Stomach (tissue), 8 donors: ENCODE measurements at regions not wholly inside any gene's neighbourhood (a gene's known extent, or its start where the extent isn't known, plus 50 kb on each side); places are given as distances from the start of the nearest gene placed in this dataset.

Experiments
- DNase-seq, 2 donors: peaks; one replicate each; pipeline versions ENCODE4 v3.0.0 to v3.0.0-alpha.2; 2013 to 2019
- H3K27ac ChIP-seq, 5 donors: fragments of 200-600 bp in 4 of 5; sonication (generic) in 4 of 5; one replicate each; pipeline ENCODE4 v1.5.1; 2013 to 2019; ENCODE audit warnings: mild to moderate bottlenecking in 1 of 5, moderate library complexity in 1 of 5
- H3K27me3 ChIP-seq, 3 donors: fragments of 200-600 bp; sonication (generic); one replicate each; pipeline ENCODE4 v1.5.1; 2017 to 2019; ENCODE audit warnings: mixed run types in 1 of 3
- H3K36me3 ChIP-seq, 4 donors: fragments of 200-600 bp; sonication (generic); 1 replicate in 3 of 4; 2 replicates in 1 of 4; pipeline ENCODE4 v1.5.1; 2016 to 2019
- H3K4me1 ChIP-seq, 4 donors: fragments of 200-600 bp; sonication (generic); one replicate each; pipeline ENCODE4 v1.5.1; 2016 to 2019
- H3K4me3 ChIP-seq, 4 donors: fragments of 200-600 bp; sonication (generic) in 3 of 4; one replicate each; pipeline ENCODE4 v1.5.1; 2016 to 2019; ENCODE audit warnings: mild to moderate bottlenecking in 1 of 4
- H3K9me3 ChIP-seq, 4 donors: fragments of 200-600 bp; sonication (generic); one replicate each; pipeline ENCODE4 v1.5.1; 2016 to 2019
- EP300 ChIP-seq: sonication (generic); formaldehyde crosslinking; IDR thresholded peaks from one replicate; pipeline ENCODE4 v1.6.1; 2017; ENCODE audit warnings: antibody characterized with exemption
- POLR2A ChIP-seq, 4 donors: fragments of 450-650 bp; IDR thresholded peaks; one replicate each; pipeline ENCODE4 v1.6.1; 2016; ENCODE audit warnings: antibody characterized with exemption in 4 of 4, control low read depth in 2 of 4, mild to moderate bottlenecking in 1 of 4, moderate library complexity in 1 of 4
- POLR2AphosphoS5 ChIP-seq, 3 donors: sonication (generic); formaldehyde crosslinking; IDR thresholded peaks; one replicate each; pipeline ENCODE4 v1.6.1; 2016; ENCODE audit warnings: antibody characterized with exemption in 3 of 3
- WGBS, 5 donors: extraction: QIAGEN DNeasy Blood & Tissue Kit in 3 of 5; methylation state at CpG; one replicate each; pipeline versions ENCODE4 v1.1.5 to v1.1.7; 2013 to 2018; 5-methylcytosine and 5-hydroxymethylcytosine counted together
- intact Hi-C: fragments of 100-400 bp; cut with DNase I; formaldehyde crosslinking; loops from one replicate; pipeline ENCODE4 v1.15.1; 2023; ENCODE audit warnings: low total_unique reads
- TF ChIP-seq, protein P1 (sequence below), 7 experiments: fragments of 450-650 bp in 4 of 7; fragments of 200-600 bp in 3 of 7; sonication (generic) in 3 of 7; IDR thresholded peaks; one replicate each; pipeline ENCODE4 v1.5.1; 2016 to 2019; ENCODE audit warnings: antibody characterized with exemption in 7 of 7, control low read depth in 2 of 7, mild to moderate bottlenecking in 1 of 7
- donor health status: healthy with polysubstance abuse.
- donor health status: Bipolar disorder and iron deficiency.
- donor health status: healthy.

DNA sequence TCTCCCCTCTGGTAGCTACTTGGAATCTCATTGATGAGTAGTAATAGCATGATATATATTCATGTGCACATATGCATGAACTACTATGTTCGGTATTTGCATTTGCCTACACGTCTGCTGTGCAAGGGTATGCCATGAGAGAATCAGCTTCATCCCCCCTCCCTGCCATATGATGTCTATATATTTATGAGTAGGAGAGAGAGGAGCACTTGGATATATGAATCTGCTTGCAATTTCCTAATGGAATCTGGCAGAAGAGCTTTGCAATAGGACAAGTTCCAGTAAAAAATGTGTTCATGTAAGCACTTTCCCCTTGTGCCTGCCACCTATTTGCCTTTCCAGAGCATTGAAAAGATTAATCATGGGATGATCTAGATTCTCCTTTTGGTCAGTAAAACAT, 76.2 kb upstream of the BACH2 start:
- Histone ChIP-seq H3K27ac (no peak overlapping the region), H3K4me3 (no peak overlapping the region), H3K27me3 (no peaks in the 10 kb centered on the region), H3K36me3 (no peaks in the 10 kb centered on the region), H3K9me3 (no peaks in the 10 kb centered on the region), H3K4me1 (peaks cover 0 to 16% (median 8%) of the 10 kb centered on the region in 4 donors)
- no peak for TF ChIP-seq EP300
- WGBS, 5 donors = 72 to 96% (median 92%) methylated on average over 2 of the region's 2 CpGs
- intact Hi-C loops = no loop called here
- no peak for DNase-seq

DNA sequence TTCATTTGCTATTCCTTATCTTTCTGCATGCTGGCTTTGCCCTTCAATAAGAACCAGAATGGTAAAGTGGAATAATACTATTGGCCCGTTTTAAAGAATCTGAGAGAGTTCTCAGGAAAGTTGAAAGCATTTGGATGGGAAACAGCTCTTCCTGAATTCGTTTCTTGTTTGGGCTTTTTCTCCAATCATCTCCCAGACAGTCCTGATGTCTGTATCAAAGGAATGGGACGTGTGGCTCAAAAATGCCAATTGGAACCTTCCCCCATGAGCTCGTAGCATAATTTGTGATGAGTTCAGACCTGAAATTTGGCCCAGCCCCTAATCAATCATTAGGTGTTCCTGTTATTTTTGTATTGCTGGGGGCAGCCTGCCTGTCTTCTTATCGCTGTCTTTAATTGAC, 75.8 kb upstream of the BACH2 start:
- H3K9me3 ChIP-seq = no peaks in the 10 kb centered on the region
- DNase-seq = no peak
- TF ChIP-seq POLR2AphosphoS5 (IDR thresholded peaks at IDR 0.05) (no peak), EP300 (no peak), POLR2A (IDR thresholded peaks at IDR 0.05) (no peak)
- TF ChIP-seq, protein P1, sequence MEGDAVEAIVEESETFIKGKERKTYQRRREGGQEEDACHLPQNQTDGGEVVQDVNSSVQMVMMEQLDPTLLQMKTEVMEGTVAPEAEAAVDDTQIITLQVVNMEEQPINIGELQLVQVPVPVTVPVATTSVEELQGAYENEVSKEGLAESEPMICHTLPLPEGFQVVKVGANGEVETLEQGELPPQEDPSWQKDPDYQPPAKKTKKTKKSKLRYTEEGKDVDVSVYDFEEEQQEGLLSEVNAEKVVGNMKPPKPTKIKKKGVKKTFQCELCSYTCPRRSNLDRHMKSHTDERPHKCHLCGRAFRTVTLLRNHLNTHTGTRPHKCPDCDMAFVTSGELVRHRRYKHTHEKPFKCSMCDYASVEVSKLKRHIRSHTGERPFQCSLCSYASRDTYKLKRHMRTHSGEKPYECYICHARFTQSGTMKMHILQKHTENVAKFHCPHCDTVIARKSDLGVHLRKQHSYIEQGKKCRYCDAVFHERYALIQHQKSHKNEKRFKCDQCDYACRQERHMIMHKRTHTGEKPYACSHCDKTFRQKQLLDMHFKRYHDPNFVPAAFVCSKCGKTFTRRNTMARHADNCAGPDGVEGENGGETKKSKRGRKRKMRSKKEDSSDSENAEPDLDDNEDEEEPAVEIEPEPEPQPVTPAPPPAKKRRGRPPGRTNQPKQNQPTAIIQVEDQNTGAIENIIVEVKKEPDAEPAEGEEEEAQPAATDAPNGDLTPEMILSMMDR (IDR thresholded peaks at IDR 0.05) = no peak
- H3K4me3 ChIP-seq = no peak overlapping the region
- H3K27ac ChIP-seq = no peak overlapping the region
- H3K36me3 ChIP-seq = no peaks in the 10 kb centered on the region
- no peaks in the 10 kb centered on the region for H3K27me3 ChIP-seq
- WGBS, 5 donors = 80 to 85% (median 81%) methylated on average over 5 of the region's 5 CpGs
- H3K4me1 ChIP-seq = peaks cover 0 to 16% (median 8%) of the 10 kb centered on the region in 4 donors
- intact Hi-C loops = no loop called here

DNA sequence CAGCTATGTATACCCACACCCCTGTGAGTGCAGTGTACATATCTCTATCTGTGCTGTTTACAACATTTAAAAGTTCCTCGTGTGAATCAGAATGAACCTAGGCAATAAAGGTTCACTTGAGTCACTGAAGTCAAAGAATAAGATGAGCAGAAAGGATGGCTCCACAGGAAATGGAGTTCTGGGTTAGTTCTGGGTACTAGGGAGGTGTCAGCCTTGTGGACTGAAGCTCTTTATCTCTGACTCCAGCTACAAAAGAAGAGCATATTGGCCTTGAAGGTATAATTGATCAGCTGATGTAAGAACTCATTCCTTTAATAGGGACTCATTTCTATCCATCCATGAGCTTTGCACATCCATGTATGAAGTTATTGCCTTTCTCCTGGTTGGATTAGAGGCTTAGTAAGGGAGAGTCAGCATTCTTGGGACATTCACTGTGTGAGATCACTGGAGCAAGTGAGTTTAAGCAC, 73.9 kb upstream of the BACH2 start:
- no peak for DNase-seq
- Histone ChIP-seq H3K4me1 (peaks cover 0 to 16% (median 8%) of the 10 kb centered on the region in 4 donors), H3K9me3 (no peaks in the 10 kb centered on the region), H3K27me3 (no peaks in the 10 kb centered on the region), H3K36me3 (no peaks in the 10 kb centered on the region), H3K27ac (no peak overlapping the region), H3K4me3 (no peak overlapping the region)
- TF ChIP-seq POLR2AphosphoS5 (IDR thresholded peaks at IDR 0.05) = no peak
- TF ChIP-seq, protein P1 (IDR thresholded peaks at IDR 0.05) = no peak
- TF ChIP-seq EP300 = no peak
- no peak for TF ChIP-seq POLR2A (IDR thresholded peaks at IDR 0.05)
- WGBS, 5 donors = 21 to 50% (median 24%) methylated on average over 1 of the region's 1 CpG
- intact Hi-C loops = no loop called here

DNA sequence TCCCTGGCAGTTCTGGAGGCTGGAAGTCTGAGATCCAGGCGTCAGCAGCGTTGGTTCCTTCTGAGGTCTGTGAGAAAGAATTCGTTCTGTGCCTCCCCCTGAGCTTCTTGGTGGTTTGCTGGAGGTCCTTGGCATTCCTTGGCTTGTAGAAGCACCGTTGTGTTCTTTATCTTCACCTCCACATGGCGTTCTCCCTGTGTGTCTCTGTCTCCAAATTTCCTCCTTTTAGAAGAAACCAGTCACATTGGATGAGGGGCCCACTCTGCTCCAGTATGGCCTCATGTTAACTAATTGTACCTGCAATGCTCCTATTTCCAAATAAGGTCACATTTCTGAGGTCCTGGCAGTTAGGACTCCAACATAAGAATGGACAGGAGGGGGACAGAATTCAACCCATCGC, 73.0 kb upstream of the BACH2 start:
- TF ChIP-seq POLR2A (IDR thresholded peaks at IDR 0.05) = no peak
- no peak for TF ChIP-seq EP300
- TF ChIP-seq, protein P1 (IDR thresholded peaks at IDR 0.05) = no peak
- no peak for TF ChIP-seq POLR2AphosphoS5 (IDR thresholded peaks at IDR 0.05)
- intact Hi-C loops = no loop called here
- Histone ChIP-seq H3K4me1 (peaks cover 0 to 16% (median 8%) of the 10 kb centered on the region in 4 donors), H3K36me3 (no peaks in the 10 kb centered on the region), H3K27ac (peak overlapping the region in 4 of 5 donors; percentile 37 to 68 (median 52)), H3K9me3 (no peaks in the 10 kb centered on the region), H3K27me3 (no peaks in the 10 kb centered on the region), H3K4me3 (no peak overlapping the region)
- no peak for DNase-seq
- WGBS, 5 donors = 87 to 93% (median 93%) methylated on average over 6 of the region's 6 CpGs

DNA sequence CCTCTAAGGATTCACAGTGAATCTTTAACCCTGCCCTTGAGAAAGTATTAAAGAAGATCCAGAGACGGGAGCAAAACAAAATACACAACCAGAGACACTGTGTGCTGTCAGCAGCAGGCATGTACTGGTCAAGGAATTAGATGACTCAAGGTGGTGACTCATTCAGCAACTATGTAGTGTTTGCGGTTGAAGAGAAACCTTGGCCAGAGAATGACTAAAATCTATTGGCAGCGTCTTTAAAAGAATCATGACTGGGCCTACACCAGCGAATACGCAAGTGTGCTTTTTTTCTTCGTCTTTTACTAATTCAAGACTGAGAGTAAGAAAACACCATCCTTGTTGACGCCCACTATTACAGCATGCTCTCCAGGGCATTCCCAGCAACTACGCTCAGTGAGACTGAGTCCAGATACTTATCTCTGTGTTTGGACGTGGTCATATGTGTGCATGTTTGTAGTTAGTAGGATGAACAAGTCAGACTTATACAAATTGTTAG, 72.4 kb upstream of the BACH2 start:
- Histone ChIP-seq H3K27ac (peak overlapping the region in 4 of 5 donors; percentile 38 to 68 (median 56)), H3K9me3 (no peaks in the 10 kb centered on the region), H3K4me3 (no peak overlapping the region), H3K27me3 (no peaks in the 10 kb centered on the region), H3K4me1 (peaks cover 0 to 16% (median 8%) of the 10 kb centered on the region in 4 donors), H3K36me3 (no peaks in the 10 kb centered on the region)
- intact Hi-C loops = no loop called here
- TF ChIP-seq POLR2AphosphoS5 (IDR thresholded peaks at IDR 0.05) (peak; percentile 49 to 90 (median 61)), POLR2A (IDR thresholded peaks at IDR 0.05) (no peak), EP300 (no peak)
- TF ChIP-seq, protein P1 (IDR thresholded peaks at IDR 0.05) = no peak
- 11 to 31% (median 13%) methylated on average over 9 of the region's 9 CpGs for WGBS, 5 donors
- peak; percentile 27 to 92 for DNase-seq
